ENCODE measurements at regions not wholly inside any gene's neighbourhood (a gene's known extent, or its start where the extent isn't known, plus 50 kb on each side); places are given as distances from the start of the nearest gene placed in this dataset.
"Not testable (repeated sequence)": the region's sequence is repeated elsewhere in the genome, so short reads cannot be mapped to it uniquely, and the experiment has no call there.

DNA sequence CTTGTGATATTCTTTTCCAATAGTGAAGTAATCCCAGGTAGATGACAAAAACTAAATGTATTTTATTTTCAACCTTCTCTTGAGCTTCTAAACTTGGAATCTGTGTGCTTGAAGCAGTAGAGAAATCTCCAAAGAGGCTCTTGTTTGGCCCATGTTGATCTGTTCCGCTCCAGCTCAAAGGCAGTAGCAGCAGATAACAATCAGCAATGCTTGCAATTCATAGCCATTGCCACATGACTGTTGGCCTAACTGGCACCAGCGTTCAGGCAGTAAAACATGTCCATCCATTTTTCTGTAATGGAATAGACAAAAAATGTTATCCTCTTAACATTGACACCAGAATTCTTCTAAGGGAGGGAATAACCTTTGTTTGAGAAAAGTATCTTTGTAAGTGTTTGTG, 270.7 kb upstream of the MSX2 start:
- no peak for DNase-seq

DNA sequence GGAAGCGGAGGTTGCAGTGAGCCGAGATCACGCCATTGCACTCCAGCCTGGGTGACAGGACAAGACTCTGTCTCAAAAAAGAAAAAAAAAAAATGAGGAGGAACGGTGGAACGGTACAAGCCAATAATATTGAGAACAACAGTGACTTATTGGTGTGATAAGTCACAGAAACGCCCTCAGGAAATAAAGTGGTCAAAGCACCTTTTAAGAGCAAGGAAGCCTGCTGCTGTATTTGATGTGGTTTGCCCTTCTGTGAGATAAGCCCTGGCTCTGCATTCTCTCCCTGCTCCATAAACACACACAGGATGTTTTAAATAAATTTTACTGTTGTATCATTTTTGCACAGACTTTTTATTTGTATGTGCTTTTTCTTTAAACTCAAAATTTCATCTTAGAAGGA, 269.9 kb upstream of the MSX2 start:
- no peak for DNase-seq

- DNase-seq = no peak
Measured at GRCh38 chr5:174454890-174455289, 269.5 kb upstream of the MSX2 start.

- DNase-seq = no peak
Measured at GRCh38 chr5:174455301-174455700, 269.1 kb upstream of the MSX2 start.

GRCh38 chr5:174457141-174457678, 267.2 kb upstream of the MSX2 start:
- no peak for DNase-seq

DNA sequence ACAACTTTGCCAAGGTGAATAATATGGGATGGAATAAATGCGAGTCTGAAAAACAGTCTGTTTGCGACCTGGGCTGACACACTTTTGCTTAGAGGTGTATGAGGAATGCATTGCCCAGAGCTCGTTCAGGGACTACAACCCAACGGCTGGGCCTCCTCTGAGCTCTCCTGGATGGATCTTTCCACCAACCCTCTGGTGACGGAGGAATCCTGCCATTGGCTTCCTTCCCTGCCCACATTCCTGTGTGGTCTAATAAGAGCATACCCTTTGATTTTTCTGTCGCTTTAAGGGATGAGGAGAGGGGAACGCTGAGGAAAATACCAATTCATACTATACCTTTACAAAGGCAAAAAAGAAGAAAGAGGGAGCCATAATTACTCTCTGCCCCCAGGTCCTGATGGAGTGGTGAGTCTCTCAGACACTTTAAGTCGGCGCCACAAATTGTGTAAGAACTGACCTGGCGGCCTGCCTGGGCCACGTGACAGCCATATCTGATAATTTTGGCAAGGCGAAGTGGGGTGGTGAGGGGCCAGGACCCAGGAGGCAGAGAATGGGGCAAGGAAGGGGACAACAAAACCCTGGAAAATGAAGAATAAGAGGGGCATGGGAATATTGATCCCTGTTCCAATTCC, 265.2 kb upstream of the MSX2 start:
- no peak for DNase-seq

DNA sequence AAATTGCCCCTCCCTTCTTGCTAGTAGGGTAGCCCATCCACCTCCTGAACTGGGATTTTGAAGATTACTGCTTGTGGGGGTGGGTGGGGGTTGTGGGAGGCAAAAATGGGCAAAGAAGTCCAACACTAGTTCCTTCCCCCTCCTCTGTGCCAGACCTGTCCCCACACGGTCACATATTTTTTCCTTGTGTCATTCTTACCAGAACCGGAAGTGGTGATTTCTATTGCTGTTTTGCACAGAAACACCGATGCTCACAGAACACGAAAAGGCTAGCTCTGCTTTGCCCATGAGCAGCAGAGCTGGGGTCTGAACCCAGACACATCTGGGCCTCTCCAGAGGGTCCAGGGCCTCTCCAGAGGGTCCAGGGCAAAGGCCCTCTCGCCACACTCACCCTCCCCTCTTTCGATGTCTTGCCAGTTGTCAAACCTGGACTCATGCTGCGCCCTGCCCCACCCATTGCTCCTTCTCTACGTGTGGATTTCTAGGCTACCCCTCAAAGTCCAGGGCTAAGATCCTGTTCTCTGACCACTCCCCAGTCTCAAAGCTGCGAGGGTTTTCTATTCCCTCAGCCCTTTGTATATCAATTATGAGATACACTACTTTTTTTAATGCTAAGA, 264.4 kb upstream of the MSX2 start:
- no peak for DNase-seq

- no peak for DNase-seq
Measured at GRCh38 chr5:174462129-174462528, 262.3 kb upstream of the MSX2 start.

DNA sequence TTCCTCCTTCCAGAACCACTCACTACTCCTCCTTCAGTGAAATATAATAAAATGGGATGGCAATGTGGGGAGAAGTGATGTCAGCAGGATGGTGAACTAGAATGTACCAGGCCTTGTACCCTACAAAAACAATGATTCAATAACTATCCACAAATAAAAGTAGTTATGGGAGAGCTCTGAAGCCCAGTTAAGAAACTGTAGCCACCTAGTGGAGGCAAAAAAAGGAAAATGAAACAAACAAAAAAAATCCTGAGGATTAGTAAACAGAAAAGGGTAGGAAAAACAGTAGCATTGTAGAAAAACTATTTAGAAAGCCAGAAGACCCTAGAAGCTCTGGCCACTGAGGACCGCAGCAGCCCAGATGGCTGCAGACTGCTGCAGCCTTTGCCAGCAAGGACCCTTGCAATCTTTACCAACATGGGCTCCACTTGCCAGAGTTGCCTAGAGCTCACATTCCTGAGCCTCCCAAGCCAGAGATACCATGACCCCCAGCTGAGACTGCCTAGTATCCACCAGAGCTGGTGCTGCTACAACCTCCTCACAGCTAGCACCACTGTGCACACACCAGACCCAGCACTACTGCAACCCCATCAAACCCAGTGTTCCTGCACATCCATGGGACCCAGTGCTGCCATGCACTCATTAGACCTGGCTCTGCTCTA, 259.7 kb upstream of the MSX2 start:
- no peak for DNase-seq

DNA sequence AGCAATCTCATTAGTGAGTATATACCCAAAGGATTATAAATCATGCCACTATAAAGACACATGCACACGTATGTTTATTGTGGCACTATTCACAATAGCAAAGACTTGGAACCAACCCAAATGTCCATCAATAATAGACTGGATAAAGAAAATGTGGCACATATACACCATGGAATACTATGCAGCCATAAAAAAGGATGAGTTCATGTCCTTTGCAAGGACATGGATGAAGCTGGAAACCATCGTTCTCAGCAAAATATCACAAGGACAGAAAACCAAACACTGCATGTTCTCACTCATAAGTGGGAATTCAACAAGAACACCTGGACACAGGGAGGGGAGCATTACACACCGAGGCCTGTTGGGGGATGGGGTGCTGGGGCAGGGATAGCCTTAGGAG, 252.9 kb upstream of the MSX2 start:
- DNase-seq = not testable (repeated sequence)

GRCh38 chr5:174472956-174473355, 251.4 kb upstream of the MSX2 start:
- DNase-seq = no peak

DNA sequence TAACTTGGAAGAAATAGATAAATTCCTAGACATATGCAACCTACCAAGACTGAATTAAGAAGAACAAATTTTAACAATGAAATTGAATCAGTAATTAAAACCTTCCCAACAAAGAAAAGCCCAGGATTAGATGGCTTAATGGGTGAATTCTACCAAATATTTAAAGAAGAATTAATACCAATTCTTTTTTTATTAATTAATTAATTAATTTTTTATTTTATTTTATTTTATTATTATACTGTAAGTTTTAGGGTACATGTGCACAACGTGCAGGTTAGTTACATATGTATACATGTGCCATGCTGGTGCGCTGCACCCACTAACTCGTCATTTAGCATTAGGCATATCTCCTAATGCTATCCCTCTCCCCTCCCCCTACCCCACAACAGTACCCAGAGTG, 248.4 kb upstream of the MSX2 start:
- DNase-seq = not testable (repeated sequence)

GRCh38 chr5:174479325-174479724, 245.1 kb upstream of the MSX2 start:
- DNase-seq = no peak

DNA sequence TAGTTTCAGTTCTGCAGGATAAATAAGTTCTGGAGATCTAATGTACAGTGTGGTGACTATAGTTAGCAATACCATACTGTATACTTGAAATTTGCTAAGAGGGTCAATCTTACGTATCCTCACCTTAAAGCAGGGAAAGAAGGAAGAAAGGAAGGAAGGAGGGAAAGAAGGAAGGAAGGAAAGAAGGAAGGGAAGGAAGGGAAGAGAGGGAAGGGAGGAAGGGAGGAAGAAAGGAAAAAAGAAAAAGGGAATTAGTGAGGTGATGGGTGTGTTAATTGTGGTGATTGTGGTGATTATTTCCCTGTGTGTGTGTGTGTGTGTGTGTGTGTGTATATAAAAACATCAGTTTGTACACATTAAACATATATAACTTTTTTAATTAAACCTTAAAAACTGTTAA, 242.6 kb upstream of the MSX2 start:
- no peak for DNase-seq

DNA sequence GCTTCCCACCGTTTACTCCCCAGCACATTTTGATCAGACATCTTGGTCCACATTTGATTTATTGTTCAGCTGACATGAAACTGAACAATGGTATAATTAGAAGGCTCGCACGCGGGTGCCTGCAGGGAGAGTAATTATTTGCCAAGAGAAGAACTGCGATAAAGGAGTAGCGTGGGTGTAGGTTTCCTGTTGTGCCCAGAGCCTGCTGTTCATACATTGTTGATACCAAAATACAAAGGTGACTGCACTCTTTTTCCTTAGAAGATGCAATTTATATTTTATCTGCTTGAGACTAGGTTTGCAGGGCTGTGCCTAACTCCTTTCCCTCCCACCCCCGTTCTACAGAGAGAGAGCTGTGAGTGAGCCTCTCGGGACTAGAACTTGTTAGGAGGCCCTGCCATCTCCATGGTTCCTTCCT, 241.8 kb upstream of the MSX2 start:
- DNase-seq = no peak

GRCh38 chr5:174483411-174483810, 241.0 kb upstream of the MSX2 start:
- DNase-seq = no peak

DNA sequence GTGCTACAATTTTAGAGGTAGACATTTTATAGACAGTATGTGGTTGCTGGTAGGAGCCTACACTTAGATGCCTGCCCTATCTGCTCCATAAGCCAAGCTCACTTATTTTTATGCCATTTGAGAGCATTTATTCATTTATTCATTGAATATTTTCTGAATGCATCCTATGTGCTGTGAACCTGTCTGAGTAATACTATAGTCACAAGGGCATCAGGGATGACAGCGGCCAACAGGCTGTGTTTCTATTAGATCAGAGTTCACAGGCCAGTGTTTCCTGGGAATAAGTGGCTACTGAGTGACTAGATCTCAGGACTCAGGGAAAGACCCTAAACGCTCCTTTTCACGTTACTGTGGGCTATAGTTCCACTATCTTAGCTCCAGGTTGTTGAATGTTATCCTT, 235.2 kb upstream of the MSX2 start:
- no peak for DNase-seq

DNA sequence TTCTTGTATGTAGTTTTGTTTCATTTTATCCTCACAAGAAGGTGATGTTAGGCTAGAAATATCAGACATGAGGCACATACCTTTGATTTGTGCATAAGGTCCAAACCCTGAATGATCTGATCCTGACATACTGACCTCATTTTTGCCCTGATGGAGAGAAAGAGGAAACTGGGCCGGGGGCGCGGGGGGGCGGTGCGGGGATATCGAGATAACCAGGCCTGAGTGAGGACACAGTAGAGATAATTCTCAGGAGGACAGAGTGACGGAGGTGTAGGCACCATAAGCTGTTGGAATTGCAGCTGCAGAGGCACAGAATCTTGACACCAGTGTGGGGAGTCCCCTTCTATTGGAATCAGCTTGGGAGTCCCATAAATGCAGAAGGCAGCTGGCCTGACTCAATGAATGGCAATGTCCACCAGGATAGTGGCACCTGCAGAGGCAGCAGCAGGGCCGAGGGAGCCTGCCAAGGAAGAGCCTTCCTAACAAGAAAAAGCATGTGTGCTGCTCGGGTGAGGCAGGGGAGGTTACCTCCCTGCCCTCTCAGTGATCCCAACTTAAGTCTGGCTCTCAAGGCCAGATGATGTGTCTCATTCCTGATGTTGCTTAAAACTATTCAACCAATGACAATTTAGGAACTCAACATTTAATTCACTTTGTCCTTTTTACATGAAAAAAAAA, 234.3 kb upstream of the MSX2 start:
- no peak for DNase-seq

- DNase-seq = no peak
Measured at GRCh38 chr5:174490728-174491127, 233.7 kb upstream of the MSX2 start.

DNA sequence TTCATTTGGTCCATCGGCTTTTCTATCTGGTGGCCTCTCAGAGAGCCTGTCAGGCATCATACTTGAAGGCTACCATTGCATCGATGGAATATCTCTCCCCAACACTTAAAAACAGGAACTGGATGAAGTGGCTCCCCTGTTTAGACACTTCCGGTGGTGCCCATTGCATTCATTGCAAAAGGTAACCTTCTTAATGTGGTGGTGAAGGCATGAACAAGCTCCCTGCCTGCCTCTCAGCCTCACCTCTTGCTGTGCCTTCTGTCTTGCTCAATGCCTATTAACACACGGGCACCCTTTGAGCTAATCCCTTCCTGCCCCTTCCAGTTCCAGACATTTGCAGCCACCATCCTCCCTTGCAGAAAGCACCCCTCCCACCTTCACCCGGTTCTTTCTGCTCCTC, 233.1 kb upstream of the MSX2 start:
- DNase-seq = no peak

- DNase-seq = no peak
Measured at GRCh38 chr5:174491761-174492350, 232.5 kb upstream of the MSX2 start.

GRCh38 chr5:174493530-174493929, 230.9 kb upstream of the MSX2 start:
- no peak for DNase-seq

- not testable (repeated sequence) for DNase-seq
Measured at GRCh38 chr5:174497939-174498338, 226.4 kb upstream of the MSX2 start.

Measured in activated naive CD4-positive, alpha-beta T cell treated with anti-CD3 and anti-CD28 coated beads, Interleukin-2, amount 50 U/mL, for 16 hours (primary cell).